ENCODE measurements at regions not wholly inside any gene's neighbourhood (a gene's known extent, or its start where the extent isn't known, plus 50 kb on each side); places are given as distances from the start of the nearest gene placed in this dataset.

GRCh38 chr6:133683308-133683580, 205.7 kb upstream of the TCF21 start:
- TF ChIP-seq STAT5A (IDR thresholded peaks at IDR 0.05; ENCODE audit: borderline replicate concordance, low read length) (no peak), IRF2 (CRISPR knock-in tag; IDR thresholded peaks at IDR 0.05) (no peak), TFAM (CRISPR knock-in tag; conservative IDR thresholded peaks at IDR 0.05) (no peak), BCLAF1 (IDR thresholded peaks at IDR 0.05; ENCODE audit: borderline replicate concordance in 1 of 2, control insufficient read depth in 1 of 2, low read depth in 2 of 2, low read length in 1 of 2) (no peak), POLR2AphosphoS5 (IDR thresholded peaks at IDR 0.05; ENCODE audit: control insufficient read depth, insufficient read depth, low read depth, low read length) (no peak), EHMT2 (IDR thresholded peaks at IDR 0.05) (no peak), TFE3 (CRISPR knock-in tag; IDR thresholded peaks at IDR 0.05) (no peak), SMAD4 (CRISPR knock-in tag; conservative IDR thresholded peaks at IDR 0.05) (no peak), SREBF2 (CRISPR knock-in tag; IDR thresholded peaks at IDR 0.05) (no peak), CTCF (IDR thresholded peaks at IDR 0.05 in 2 of 3, conservative IDR thresholded peaks at IDR 0.05 in 1 of 3; ENCODE audit: insufficient read depth in 2 of 3, low read depth in 1 of 3, low read length in 3 of 3) (no peak), PML (IDR thresholded peaks at IDR 0.05; ENCODE audit: low read length) (no peak), RBM39 (optimal IDR thresholded peaks at IDR 0.05; ENCODE audit: low read depth, low read length) (no peak), POLR2A (conservative IDR thresholded peaks at IDR 0.05) (no peak), PPARD (CRISPR knock-in tag; IDR thresholded peaks at IDR 0.05) (no peak)

All from K562 (cell line).